ENCODE measurements at regions not wholly inside any gene's neighbourhood (a gene's known extent, or its start where the extent isn't known, plus 50 kb on each side); places are given as distances from the start of the nearest gene placed in this dataset.

DNA sequence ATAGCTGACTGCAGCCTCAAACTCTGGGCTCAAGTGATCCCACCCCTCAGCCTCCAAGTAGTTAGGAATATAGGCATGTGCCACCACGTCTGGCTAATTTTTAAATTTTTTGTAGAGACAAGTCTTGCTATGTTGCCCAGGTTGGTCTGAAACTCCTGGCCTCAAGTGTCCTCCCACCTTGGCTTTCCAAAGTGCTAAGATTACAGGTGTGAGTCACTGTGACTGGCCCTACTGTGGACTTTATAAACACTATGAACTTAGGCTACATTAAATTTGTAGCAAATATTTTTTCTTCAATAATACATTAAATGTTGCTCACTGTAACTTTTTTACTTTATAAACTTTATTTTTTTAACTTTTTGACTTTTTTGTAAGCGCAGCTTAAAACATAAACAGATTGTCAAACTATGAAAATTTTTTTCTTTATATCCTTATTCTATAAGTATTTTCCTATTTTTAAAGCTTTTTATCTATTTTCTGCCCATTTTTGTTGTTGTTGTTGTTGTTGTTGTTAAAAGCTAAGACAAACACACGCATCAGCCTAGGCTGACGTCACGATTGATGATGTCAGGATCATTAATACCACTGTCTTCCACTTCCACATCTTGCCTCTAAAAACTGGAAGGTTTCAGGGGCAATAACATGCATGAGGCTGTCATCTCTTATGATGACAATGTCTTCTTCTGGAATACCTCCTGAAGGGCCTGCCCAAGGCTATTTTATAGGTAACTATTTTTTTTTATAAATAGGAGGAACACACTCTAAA lies 204.2 kb downstream of the KLF5 start:
- DNase-seq (ENCODE audit: low read depth in 3 of 3) = no peak

DNA sequence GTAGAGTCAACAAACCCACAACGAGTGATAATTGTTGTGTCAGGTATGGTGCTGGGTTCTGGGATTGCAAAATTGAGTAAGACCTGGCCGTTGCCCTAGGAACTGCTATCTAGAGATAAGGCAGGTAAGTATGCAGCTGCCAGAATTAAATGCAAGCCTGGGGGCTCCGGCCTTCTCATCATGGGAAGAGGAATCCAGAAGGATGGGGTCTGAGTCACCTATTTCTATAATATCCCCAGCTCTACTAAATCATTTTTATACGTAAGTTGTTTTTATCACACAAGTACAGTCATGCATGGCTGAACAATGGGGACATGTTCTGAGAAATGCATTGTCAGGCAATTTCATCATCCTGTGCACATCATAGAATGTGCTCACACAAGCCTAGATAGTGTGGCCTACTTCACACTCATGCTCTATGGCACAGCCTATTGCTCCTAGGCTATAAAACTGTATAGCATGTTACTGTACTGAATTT lies 203.0 kb downstream of the KLF5 start:
- no peak for DNase-seq (ENCODE audit: low read depth in 3 of 3)

DNA sequence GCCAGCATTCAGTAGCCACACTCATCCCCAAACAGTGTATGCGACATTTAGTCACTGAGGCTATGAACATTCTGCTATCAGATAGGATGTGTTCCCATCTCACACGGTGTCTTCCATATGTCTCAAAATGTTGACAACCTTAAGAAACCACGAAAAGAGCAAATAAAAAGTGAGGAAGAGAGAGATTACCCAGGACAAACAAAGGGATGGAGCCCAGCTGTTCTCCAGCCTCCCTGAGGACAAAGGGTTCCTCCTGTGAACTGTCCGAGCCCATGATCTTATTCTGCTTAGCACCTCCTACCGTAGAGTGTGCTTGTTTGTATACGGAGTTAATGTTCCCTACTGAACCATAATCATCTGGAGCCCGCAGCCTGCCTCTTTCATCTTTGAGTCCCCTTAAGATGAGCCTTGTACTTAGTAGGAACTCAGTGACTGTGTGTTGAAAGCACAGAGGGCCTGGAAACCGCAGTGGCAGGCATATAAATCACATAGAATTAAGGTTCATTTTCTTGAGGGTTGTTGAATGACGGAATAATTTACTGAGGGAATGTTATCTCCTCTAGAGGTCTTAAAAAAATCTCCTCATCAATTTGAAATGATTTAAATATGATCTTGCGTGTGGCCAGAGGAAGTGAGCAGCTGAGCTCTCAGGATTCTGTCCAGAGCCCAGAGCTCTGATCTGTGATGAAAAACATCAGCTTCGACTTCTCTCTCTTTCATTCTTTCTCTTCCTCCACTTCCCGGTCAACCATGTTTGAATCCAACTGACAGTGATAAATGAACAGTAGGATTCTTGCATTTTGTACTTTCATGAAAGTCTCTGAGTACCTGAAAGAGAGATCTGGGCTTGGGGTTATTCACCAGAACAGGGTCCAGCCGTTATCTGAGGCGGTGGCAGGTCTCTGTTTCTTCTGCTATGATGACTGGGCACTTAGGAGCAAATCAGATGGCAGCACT lies 200.5 kb downstream of the KLF5 start:
- DNase-seq (ENCODE audit: low read depth in 3 of 3) = no peak

DNA sequence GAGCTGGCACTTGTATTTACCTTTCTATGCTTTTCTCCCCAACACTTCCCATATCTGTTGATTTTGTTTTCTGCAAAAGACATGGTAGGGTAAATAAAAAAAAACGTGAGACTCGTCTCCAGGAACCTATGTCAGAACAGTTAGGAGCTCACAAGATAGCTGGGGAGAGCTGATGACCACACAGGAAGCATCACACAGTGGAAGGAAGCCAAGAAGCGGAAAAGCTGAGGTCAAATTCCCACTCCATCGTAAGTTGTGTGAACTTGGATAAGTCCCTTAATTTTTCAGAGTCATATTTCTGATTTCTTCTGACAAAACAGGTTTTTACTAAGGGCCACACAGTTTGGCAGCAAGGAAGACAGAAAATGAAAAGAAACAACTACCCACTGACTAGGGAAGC lies 199.6 kb downstream of the KLF5 start:
- no peak for DNase-seq (ENCODE audit: low read depth in 3 of 3)

DNA sequence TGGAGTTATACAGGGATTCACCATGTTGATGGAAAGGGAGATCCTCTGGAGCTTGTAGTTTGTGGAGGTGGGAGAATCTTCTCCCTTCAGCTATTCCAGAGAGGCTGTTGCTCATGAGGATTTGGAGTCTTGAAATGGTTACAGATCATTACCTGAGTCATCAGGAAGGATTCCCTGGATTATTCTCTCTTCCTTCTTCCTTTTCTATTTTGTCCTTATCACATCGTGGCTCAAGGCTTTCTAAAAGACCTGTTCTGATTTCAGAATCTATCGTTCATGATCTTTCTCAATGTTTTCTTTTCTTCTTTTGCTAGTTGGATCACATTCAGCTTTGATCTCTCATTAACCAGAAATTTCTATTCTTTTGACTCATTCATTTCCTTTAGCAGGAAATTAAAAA lies 196.0 kb downstream of the KLF5 start:
- DNase-seq (ENCODE audit: low read depth in 3 of 3) = no peak

DNA sequence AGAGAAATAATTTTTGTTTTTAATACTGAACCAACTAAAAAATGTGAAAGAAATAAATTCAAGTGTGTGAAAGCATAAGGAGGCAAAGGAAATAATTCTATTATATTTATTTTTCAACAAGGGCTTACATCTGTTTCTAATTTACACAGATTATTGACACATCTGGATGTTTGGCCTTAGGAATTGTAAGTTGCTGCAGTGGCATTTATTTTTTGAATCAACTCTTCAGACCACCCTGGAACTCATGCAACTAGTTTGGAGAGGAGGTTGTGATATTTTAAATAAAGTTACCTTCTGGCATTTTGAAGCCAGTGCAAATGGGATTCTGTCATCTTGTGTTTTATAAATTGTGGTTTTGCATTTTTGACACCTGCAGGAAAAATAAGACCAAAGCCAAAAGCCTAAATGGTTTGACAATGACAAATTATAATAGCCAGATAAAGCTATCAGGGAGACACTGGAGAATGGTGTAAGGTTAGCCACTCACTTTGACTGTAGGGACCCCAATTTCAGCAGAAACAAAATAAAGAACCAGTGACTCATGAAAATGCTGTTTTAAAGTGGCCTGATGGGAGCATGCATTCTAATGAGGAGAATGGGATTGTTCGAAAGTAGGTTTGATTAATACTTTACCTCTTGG lies 192.9 kb downstream of the KLF5 start:
- DNase-seq (ENCODE audit: low read depth in 3 of 3) = no peak

DNA sequence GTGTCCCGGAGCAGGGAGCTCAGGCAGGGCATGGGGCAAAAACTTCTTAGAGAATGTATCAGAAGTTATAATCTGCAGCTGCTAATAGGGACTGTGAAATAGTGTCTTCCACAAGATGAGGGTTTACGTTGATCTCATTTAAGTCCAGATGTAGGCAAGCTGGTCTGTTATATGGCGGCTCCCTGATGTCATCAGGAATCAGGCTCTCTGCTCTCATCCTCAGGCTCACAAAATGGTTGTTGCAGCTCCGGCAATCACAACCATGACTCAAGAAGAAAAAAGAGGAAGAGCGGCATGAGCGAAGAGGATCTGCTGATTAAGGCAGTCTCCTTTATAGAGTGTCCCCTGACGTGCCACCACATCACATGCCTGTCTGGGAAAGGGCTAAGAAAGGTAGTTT lies 191.3 kb downstream of the KLF5 start:
- DNase-seq (ENCODE audit: low read depth in 3 of 3) = no peak

DNA sequence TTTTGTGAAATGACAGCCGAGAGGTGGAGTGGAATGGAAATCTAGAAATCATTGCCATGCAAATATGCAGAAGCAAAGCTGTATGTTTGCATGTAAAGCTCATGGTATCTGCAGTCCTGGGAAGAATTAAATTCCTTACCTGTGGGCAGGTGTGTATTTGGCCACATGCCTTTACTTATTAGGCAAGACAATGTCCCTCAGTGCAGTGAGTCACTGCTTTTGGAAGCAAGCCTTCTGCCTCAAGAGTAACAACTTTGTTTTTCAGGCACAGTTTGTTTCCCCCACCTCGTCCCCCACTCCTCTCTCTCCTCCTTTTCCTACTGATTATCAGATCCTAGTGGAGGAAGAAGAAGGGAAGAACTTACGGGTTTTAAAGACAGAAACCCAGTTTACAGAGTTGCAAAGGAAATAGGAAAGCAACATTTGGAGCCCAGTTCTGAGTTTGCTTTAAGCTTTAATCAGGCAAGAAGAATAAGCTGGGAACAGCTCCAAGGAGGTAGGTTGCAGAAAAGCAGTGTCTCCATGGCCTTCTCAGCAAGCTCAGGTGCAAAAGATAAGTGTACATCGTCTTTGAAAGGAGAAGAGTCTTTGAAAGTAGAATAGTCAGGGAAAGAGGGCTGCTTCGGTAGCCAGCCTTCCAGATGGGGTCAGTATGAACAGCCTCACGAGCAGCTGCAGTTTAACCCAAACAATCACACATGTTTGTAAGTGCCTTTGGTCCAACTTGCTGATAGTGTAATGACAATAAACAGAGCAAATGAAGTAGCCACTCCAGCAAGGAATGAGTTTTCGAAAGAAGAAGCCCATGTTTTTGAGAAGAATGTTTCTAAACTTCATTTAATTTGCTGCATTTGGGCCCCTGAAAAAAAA lies 190.1 kb downstream of the KLF5 start:
- DNase-seq (ENCODE audit: low read depth in 3 of 3) = no peak

DNA sequence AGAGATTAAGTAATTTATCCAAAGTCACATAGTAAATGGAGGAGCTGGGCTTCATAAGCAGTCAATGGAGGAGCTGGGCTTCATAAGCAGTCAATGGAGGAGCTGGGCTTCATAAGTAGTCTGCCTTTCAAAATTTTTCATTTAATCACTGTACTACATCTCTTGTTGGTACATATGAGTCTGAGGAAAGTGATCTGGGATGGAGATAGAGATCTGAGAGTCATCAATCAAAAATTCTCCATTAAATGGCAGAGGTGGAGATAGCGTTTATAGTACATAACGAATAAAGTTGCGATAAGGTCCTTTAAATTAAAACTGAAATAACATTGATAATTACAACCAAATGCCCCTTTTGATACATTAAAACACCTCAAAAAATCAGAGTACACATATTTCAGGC lies 189.3 kb downstream of the KLF5 start:
- no peak for DNase-seq (ENCODE audit: low read depth in 3 of 3)

DNA sequence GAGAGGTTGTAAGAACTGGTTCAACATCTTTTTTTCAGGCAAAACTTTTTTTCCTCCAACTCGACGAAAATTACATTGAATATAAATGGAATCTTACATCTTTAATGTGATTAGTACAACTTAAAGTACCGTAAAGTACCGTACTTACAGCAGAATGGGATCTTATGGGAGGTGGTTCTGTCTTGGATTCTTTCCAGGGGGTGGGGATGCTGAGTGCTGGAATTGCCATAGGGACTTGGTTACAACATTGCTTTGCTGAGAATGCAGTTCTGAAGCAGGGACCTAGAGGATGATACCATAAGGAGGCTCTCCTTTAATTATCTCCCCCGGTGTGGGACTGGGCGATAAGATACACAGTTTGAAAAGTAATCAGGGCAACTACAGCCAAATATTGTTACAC lies 186.4 kb downstream of the KLF5 start:
- no peak for DNase-seq (ENCODE audit: low read depth in 3 of 3)

DNA sequence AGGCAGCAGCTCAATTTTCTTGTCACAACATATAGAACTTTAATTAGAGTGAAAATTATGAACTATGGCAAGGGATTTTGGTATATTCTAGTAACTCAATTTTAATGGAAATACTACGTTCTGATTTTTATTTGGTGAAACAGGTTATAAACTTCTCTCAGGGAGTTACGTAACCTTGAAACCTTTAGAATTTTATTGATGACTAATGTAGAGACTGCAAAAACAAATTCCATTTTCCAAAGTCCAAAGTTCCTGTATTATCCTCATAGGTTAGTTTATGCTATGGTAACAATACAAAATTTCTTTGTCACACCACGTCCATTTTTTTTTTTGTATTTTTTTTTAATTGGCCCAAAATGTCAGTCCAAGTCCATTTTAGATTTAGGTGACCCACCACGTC lies 185.7 kb downstream of the KLF5 start:
- DNase-seq (ENCODE audit: low read depth in 3 of 3) = no peak

DNA sequence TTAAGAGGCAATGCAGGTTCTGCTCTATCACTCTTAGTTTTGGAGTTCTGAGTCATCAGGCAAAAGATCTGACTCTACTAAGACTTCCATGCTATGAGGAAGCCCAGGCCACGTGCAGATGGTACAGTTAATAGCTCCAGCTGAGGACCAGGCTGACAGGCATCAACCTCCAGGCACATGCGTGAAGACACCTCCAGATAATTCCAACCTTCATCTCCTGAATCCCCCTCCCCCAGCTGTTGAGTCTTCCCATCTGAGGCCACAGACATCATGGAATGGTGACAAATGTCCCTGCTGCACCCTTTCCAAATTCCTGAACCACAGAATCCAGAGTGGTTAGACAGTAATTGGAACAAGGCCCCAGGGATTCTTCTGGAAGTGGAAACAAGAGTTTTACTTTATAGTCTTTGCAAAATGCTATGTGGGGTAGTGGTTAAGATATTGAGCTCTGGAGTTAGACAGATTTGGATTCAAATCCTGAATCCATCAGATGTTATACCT lies 183.8 kb downstream of the KLF5 start:
- DNase-seq (ENCODE audit: low read depth in 3 of 3) = no peak

DNA sequence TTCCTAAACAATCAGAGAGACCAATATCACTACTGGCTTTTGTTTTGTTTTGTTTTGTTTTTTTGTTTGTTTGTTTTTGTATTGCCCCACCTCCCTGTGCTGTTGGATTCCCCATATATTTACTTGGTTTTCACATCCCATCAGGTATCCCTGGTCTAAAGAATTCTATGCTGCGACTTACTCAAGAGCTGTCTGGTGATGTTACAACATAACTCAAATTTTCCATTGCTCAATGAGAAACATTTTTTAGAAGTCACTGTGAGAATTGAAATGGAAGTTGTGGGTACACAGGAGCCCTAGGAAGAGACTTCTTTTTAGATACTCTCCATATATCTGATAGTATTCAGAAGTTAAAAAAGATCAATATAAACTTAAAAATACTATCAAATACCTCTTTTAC lies 181.4 kb downstream of the KLF5 start:
- no peak for DNase-seq (ENCODE audit: low read depth in 3 of 3)

DNA sequence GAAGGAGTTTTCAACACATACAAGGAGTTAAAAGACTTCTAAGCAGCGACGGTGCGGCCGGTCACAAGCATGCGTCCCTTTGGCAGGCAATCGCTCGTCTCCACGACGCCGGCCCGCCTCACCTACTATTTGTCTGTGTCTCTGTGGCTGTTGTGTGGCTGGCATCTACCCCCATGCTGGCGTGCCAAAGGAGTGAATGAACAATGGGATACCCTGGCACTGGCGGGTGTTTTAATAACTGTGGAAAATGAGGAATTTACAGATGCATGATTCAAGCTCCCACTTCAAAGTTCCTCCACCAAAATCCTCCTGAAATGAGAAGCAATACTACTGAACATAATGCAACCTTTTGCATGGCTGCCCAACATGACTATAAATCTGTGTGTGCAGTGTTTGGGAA lies 176.6 kb downstream of the KLF5 start:
- DNase-seq (ENCODE audit: low read depth in 3 of 3) = no peak

DNA sequence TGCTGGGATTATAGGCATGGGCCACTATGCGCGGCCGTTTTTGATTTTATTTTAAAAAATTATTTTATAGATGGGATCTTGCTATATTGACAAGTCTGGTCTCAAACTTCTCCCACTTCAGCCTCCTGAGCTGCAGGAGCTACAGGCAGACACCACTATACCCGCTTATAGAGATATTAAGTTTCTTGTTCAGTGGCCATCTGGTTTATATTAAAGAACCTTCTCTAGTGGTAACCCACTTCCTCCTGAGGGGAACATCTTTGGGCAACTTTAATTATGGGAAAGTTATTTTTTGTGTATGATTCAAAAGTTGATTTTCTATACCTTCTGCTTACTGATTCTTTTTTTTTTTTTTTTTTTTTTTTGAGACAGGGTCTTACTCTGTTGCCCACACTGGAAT lies 172.7 kb downstream of the KLF5 start:
- no peak for DNase-seq (ENCODE audit: low read depth in 3 of 3)

DNA sequence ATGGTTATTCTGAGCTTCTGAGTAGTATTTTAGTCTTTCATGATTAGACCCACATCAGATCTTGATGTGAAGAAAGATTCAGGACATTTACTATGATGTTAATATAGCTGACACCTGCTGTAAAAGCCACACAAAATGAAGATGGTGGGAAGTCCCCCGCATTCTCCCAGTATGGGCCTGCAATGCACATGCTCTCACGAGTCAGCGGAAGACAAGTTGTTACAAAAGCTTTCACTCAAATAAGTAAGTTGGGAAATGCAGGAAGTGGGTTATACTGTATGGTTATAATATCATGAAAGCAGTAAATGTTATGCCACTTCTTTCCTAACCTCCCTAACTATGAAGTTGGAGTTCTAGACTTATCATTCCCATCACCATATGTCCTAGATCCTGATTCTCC lies 171.9 kb downstream of the KLF5 start:
- DNase-seq (ENCODE audit: low read depth in 3 of 3) = peak in 1 of 3 experiments; percentile 11

DNA sequence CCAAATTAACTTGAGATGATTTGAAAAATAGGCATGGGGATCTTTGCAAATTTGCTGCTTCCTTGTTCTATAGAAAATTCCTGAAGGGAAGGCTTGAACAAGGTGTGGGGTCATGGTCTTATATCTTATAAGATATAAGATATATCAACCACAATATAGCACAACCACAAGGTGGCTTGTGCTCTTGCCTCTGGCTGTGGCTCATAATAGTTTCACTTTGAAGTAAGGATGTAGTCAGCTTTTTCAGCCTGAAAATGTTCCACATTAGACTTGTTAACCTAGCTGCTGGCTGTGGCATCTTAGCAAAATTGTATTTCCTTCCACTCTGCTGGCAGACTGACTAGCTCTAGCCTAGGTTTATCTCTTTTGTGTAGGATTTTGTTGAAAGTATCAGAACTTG lies 169.7 kb downstream of the KLF5 start:
- DNase-seq (ENCODE audit: low read depth in 3 of 3) = no peak

DNA sequence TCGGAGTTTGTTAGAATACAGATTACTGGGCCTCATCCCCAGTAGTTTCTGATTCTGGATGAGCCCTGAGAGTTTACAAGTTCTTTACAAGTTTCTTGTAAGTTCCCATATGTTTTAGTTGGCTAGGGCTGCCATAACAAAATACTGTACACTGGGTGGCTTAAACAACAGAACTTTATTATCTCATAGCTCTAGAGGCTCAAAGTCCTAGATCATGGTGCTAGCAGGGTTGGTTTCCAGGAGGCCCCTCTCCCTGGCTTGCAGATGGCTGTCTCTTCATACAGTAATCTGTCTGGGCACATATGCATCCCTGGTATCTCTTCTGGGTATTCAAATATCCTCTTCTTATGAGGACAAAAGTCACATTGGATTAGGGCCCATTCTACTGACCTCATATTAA lies 167.2 kb downstream of the KLF5 start:
- no peak for DNase-seq (ENCODE audit: low read depth in 3 of 3)

DNA sequence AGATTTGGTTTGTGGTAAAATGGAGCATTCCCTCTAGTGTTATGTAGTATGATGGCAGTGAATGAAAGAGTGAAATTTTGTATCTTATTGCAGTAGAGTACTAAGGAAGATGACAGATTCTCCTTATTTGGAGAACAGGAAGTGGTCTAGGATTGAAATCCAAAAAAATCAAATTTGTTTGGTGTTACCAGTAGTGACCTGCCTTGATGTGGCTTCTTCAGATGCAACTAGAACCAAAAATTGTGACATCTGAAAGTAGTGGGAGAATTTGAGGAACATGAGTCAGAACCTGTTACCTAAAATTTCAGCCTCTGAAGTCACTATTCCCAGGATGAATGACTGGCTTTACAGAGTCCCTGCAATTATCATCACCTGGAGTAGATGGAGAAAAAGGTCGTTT lies 165.9 kb downstream of the KLF5 start:
- no peak for DNase-seq (ENCODE audit: low read depth in 3 of 3)

DNA sequence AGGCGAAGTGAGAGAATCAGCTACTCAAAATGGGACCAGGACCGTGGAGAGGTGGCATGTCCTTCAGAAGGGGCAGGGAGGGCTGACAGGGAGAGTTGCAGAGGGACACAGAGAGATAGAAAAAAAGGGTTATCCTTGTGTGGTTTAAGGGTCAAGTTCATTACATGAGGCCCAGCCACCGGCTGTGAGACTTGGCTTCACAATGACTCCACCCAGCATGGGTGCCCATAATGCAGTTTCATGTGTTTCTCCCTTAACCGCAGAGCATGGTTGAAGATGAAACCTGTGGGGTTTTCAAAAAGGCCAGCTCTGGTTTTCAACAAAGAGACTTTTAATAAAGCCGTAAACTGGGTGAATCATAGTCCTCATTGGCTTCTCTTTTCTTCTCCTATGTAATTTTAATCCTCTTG lies 164.6 kb downstream of the KLF5 start:
- peak in 1 of 3 experiments; percentile 6 for DNase-seq (ENCODE audit: low read depth in 3 of 3)

DNA sequence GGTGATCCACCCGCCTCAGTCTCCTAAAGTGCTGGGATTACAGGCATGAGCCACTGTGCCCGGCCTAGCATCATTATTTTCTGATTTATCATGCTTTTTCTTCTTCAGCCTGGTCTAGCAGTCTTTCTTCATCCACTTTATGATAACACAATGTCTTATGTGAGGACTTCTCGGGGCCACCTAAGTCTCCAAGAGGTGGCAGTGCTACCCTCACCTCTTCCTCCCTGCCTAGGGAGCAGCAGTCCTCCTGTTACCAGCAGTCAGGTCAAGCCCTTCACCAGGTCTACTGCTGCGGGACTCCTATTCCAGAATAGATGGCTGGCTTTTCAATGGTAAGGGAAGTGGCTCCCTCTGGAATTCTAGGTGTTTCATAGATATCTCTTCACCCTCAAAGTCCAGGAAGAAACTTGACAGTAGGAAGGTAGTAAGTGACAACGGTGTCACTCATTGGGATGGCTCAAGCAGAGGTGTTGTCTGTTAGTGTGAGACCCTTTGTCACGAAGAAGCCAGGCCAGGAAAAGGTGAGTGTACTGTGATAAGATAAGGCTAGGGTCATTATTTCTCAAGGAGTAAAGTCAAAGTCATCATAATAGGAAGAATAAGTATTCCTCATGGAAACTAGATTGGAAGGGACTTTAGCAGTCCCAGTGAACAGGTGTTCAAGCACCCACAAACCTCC lies 164.0 kb downstream of the KLF5 start:
- no peak for DNase-seq (ENCODE audit: low read depth in 3 of 3)

Data from stimulated activated CD4-positive, alpha-beta T cell treated with anti-CD3 and anti-CD28 coated beads, TNF-alpha, amount 100 ng/mL, for 24 hours (primary cell).